Fibroblast of pulmonary artery (primary cell): ENCODE measurements at regions not wholly inside any gene's neighbourhood (a gene's known extent, or its start where the extent isn't known, plus 50 kb on each side); places are given as distances from the start of the nearest gene placed in this dataset.

Experiments
- DNase-seq: peaks from one replicate; pipeline ENCODE4 v3.0.0-alpha.2; 2010; ENCODE audit warnings: low read depth
- H3K4me3 ChIP-seq: replicated peaks from 2 replicates; pipeline ENCODE4 v1.5.1; 2011; ENCODE audit warnings: low read depth, mild to moderate bottlenecking, control low read depth, low read length, moderate library complexity
- TF ChIP-seq, protein P1 (sequence below): IDR thresholded peaks from 2 replicates; pipeline ENCODE4 v1.5.1; 2011; ENCODE audit warnings: mild to moderate bottlenecking, control low read depth, low read length, inconsistent platforms; ENCODE audit errors: missing control alignments

DNA sequence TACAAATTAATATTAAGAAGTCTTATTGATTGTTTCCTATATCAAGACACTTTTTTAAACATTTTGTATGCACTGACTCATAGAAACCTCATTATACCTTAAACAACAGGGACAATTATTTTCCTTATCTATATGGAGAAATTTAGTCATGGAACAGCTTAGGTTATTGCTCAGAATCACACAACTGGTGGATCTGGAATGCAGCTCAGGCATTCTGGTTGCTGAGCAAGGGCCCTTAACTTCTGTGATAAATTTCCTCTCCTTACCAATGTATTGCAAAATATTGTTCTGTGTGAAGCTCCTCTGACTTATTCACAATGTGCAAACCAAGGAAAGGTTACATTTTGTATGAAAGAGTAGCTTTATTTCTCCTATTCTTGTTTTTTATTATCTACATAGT is 817.8 kb downstream of the LRFN5 start:
- no peak overlapping the region for H3K4me3 ChIP-seq
- DNase-seq: peak; percentile 46
- TF ChIP-seq, protein P1, sequence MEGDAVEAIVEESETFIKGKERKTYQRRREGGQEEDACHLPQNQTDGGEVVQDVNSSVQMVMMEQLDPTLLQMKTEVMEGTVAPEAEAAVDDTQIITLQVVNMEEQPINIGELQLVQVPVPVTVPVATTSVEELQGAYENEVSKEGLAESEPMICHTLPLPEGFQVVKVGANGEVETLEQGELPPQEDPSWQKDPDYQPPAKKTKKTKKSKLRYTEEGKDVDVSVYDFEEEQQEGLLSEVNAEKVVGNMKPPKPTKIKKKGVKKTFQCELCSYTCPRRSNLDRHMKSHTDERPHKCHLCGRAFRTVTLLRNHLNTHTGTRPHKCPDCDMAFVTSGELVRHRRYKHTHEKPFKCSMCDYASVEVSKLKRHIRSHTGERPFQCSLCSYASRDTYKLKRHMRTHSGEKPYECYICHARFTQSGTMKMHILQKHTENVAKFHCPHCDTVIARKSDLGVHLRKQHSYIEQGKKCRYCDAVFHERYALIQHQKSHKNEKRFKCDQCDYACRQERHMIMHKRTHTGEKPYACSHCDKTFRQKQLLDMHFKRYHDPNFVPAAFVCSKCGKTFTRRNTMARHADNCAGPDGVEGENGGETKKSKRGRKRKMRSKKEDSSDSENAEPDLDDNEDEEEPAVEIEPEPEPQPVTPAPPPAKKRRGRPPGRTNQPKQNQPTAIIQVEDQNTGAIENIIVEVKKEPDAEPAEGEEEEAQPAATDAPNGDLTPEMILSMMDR: no peak

DNA sequence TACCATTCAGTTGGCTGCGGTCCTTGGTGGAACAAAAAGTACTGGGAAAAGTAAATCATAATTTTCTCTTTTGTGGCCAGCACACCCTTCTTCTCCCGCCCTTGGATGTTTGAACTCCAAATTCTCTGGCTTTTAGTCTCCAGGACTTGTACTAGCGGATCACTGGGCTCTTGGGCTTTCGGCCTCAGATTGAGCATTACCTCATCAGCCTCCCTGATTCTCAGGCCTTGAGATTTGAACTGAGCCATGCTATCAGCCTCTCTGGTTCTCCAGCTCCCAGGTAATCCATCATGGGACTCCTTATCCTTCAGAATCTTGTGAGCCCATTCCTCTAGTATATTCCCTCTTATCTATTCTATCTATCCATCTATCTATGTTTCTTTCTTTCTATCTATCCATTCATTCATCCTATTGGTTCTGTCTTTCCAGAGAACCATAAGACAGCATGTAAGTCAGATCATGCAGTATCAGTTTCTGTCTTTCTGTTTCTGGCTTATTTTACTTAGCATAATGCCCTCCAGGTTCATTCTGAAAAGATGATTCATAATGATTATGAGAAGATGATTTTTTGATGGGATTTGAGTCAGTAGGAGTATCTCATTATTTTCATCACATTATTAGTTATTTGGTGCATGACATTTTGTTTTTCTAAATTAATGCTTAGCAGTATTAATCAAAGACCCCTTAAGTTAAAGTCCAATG is 814.9 kb downstream of the LRFN5 start:
- H3K4me3 ChIP-seq: no peak overlapping the region
- DNase-seq: no peak
- TF ChIP-seq, protein P1: no peak

DNA sequence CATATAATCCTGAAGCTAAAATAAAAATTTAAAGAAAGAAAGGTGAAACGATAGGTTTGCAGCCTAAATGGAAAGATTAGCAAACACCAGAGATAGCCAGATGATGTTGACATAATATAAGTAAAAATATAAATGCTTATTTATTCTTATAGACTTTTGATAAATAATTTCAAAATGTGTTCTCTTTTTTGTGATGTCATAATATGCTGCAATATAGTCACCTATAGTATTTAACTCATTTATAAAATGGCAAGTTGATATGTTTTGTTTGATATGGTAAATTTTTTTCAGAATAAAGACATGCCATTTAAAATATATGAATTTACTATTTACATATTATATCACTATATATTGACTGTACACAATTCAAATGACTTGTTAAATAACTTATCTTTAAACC is 813.4 kb downstream of the LRFN5 start:
- H3K4me3 ChIP-seq: no peak overlapping the region
- TF ChIP-seq, protein P1: no peak
- no peak for DNase-seq

DNA sequence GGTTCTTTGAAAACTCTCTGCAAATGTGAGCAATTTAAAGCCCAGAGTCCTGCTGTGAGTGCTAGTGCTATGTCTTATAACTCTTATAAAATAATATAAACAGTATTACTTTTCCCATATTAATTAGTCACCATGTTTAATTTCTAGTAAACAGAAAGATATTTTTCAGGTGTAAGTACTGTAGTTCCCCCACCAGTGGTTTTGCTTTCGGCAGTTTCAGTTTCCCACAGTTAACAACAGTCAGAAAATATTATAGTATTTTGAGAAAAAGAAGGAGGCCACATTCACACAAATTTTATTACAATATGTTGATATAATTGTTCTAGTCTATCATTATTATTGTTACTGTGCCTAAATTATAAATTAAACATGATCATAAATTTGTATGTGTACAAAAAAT is 800.5 kb downstream of the LRFN5 start:
- DNase-seq: no peak
- H3K4me3 ChIP-seq: no peak overlapping the region
- TF ChIP-seq, protein P1: no peak

DNA sequence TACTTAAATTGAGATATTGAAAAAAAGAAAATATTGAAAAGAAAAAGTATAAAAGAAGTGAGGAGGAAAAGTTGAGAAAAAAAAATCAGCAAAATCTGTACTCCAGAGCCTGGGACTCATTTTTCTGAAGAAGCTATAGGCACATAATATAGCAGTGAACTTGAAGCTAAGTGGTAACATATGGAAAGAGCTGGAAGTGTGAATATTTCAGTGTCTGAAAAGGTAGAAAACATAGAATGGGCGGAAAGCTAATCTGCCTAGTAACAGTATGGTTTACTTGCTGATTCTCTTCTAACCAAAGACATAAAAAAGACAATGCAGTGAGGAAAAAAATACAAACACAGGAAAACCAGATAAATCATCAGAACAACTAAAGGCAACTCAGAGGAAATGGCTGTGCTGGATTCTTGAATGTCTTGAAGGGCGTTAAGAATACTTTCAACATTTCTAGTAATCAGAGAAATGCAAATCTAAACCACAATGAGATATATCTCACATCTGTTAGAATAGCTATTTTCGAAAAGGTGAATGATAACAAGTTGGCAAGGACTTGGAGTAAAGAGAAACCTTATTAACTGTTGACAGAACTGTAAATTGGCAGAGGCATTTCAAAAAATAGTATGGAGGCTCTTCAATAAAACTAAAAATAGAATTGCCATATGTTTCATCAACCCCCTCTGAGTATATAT is 784.6 kb downstream of the LRFN5 start:
- no peak overlapping the region for H3K4me3 ChIP-seq
- no peak for DNase-seq
- TF ChIP-seq, protein P1: no peak

DNA sequence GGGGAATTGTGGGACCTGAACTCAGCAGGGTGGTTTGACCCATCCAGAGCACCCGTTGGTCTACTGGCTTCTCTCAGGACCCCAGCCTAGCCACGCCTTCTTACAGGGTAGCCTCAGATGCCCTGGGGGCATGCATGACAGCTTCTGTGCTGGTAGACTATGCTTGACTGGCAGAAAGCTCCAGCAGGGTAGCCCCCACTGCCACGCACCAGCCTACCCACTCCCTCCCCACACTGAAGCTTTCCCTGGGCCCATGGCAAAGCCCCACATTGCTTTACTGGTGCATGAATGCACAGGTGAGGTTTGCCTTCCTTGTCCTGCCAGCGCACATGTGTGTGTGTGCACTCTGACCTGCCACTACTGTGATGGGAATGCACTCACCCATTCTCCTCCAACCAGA is 772.2 kb downstream of the LRFN5 start:
- no peak overlapping the region for H3K4me3 ChIP-seq
- DNase-seq: no peak
- TF ChIP-seq, protein P1: no peak
